GM03348 (cell line): ENCODE measurements at regions not wholly inside any gene's neighbourhood (a gene's known extent, or its start where the extent isn't known, plus 50 kb on each side); places are given as distances from the start of the nearest gene placed in this dataset.
"Not testable (repeated sequence)": the region's sequence is repeated elsewhere in the genome, so short reads cannot be mapped to it uniquely, and the experiment has no call there.

Experiments used
- DNase-seq: peaks from one replicate; pipeline ENCODE4 v3.0.0; 2012; ENCODE audit warnings: low spot score

GRCh38 chr4:52373650-52374049 is 285.5 kb downstream of the USP46 start:
- no peak for DNase-seq

DNA sequence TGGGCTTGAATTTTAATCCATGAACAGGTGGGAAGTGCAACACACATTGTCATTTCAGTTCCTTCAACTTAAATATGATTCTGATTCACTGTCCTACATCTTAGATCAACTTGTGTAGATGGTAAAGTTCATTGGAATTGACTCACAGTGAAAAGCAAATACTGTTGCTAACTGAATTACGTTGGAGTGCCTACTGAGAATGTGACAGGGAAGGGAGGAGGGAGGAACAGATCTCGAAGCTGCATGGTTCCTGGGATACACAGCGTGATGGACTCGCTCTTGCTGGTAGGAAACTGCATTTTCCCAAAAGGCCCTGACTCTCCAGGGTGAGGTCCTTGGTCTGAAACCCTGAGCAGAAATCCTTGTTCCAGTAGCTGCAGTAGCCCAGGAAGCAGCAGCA is 284.2 kb downstream of the USP46 start:
- DNase-seq: no peak

- peak; percentile 71 for DNase-seq
Observed at GRCh38 chr4:52376132-52376704, 282.9 kb downstream of the USP46 start.

- DNase-seq: no peak
Observed at GRCh38 chr4:52377563-52377962, 281.5 kb downstream of the USP46 start.

- no peak for DNase-seq
Observed at GRCh38 chr4:52407545-52407944, 251.6 kb downstream of the USP46 start.

DNA sequence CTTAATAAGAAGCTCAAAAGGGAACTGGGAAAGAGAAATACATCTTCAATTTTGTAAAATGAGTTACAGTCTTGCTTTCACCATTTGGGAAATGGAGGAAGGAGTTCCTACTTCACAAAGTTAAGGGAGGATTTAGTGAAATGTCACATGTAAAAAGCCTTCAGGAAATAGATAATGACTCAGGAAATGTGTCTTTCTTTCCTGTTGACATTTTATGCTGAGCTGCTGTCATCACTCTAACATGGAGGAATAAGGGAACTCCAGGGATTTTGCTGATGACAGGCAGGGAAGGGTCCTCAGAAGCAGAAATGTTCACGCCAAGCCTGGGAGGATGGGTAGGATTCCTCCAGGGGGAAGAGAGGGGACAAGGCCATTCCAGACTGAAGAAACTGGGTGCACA is 251.1 kb downstream of the USP46 start:
- no peak for DNase-seq

GRCh38 chr4:52408471-52408870 is 250.6 kb downstream of the USP46 start:
- DNase-seq: no peak

DNA sequence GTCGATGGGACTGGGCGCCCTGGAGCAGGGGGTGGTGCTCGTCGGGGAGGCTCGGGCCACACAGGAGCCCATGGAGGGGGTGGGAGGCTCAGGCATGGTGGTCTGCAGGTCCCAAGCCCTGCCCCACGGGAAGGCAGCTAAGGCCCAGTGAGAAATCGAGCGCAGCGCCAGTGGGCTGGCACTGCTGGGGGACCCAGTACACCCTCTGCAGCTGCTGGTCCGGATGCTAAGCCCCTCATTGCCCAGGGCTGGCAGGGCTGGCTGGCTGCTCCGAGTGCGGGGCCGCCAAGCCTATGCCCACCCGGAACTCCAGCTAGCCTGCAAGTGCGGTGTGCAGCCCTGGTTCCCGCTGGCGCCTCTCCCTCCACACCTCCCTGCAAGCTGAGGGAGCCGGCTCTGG is 249.3 kb downstream of the USP46 start:
- DNase-seq: not testable (repeated sequence)

DNA sequence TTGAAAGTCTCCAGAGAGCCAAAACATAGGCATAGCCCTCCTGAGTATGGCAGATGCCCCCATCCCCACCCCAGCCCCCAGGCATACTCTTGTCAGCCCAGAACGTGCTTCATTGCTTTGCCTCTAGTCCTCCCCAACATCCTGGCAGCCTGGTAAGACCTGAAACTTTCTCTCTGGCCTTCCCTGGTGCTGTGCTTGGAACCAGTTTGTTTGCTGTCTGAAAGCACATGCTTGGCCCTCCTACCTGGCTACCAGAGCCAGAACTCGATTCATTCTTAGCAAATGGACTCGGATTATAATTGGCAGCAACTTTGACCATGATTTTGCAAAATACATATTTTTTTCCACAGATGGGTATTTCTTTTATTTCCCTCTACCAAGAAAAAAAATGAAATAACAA is 248.1 kb downstream of the USP46 start:
- DNase-seq: no peak

DNA sequence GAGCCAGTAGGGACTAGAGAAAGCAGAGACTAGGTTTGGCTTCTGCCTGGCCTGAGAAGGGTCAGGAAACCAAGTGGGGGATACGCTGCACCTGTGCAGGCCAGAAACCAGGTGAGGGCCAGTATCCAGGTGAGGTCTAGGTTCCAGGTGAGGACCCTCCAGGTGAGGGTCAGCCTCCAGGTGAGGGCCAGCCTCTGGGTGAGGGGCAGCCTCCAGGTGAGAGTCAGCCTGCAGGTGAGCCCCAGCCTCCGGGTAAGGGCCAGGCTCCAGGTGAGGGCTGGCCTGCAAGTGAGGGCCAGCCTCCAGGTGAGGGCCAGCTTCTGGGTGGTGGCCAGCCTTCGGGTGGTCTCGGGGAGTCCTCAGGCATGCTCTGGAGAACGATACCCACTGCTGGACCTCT is 238.8 kb downstream of the USP46 start:
- no peak for DNase-seq

DNA sequence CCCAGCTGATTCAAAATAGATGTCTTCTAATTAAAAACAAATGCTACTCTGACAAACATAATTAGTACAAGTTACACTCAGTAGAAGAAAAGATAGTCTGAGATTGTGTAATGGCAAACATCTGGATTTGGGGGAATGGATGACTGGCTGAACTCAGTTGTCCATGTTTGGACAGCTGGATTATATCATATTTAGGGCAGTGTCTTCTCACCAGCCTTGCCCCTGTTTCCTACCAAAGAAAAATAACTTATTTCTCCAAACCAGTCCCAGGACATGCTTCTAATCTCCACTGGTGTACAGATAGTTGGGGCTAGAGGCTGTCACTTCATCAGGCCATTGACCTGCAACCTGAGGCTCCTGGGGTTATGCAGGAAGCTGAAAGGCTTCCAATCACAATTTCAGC is 237.3 kb downstream of the USP46 start:
- DNase-seq: peak; percentile 21

DNA sequence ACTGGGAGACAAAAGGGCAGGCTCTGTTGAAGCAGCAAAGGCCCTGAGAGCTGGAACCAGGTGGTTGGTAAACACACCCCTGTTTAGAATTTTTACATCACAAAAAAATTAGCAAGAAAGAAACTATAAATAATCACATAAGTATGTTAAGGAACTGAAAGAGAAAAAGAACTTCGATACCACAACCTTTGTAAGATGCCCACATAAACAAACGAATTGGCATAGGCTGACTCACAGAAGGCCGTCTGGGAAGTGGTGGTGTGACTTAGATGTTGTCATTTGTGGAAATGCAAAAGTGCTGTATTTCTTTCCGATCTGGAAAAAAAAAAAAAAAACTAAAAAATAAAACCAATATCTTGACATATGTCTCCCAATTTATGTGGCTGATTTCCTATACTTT is 235.1 kb downstream of the USP46 start:
- no peak for DNase-seq

DNA sequence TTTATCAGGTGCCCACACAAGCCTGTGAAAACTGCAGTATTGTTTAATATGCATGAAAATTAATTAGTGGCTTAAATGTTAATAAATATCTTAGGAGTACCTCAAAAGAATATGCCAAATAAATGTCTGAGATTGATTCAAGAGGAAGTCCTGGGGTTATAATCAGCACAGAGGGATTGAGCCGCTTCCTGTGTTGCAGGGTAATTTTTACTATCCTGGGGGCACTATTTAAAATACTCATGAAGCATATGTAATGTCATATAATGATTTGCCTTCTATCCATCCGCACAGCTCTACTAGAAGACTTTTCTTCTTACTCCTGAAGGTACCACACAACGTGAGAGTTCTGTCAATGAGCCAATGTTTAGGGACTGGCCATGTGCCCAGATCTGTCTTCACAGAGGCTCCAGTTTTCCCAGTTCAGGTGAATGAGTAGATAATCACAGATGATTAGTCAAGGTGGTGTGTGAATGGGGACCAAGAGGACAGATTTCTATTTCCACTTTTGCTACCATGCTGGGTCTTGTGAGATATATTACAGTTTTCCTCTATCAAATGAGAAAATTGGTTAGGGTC is 233.3 kb downstream of the USP46 start:
- no peak for DNase-seq

DNA sequence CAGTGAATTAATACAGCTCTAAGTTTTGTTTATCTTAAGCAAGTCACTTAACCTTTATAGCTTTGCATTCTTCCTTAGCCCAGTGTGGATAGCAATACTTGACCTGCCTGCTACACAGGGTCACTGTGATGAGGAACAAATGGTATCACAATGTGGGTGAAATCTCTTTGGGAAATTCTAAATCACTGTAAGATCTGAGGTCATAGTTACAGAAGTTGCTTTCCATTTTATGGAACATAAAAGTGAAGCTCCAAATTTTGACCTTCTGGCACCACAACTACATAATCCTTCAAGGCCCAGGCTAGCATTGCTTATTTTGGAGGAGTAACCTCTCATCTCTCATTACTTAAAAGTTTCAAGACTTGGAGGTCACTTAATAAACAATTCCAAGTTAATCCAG is 227.7 kb downstream of the USP46 start:
- no peak for DNase-seq

DNA sequence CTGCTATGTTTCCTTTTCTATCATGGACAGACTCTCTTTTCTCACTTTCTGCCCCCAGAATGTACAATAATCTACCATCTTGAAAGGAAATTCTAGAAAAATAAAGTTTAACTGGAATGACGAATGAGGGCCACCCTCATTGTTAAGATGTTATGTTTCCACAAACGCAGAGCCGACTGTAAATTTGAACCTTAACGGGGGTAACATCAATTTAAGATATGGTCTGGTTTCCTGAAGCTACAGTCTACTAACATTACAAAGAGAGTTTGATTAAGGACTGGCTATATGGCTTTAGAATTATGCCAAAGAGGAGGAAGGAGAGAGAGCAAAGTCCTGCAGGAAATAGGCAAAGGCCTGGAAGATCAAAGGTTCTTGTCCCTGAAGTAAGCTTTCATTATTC is 227.2 kb downstream of the USP46 start:
- DNase-seq: no peak

- not testable (repeated sequence) for DNase-seq
Observed at GRCh38 chr4:52442524-52442923, 216.6 kb downstream of the USP46 start.

GRCh38 chr4:52472444-52472843 is 186.7 kb downstream of the USP46 start:
- no peak for DNase-seq

DNA sequence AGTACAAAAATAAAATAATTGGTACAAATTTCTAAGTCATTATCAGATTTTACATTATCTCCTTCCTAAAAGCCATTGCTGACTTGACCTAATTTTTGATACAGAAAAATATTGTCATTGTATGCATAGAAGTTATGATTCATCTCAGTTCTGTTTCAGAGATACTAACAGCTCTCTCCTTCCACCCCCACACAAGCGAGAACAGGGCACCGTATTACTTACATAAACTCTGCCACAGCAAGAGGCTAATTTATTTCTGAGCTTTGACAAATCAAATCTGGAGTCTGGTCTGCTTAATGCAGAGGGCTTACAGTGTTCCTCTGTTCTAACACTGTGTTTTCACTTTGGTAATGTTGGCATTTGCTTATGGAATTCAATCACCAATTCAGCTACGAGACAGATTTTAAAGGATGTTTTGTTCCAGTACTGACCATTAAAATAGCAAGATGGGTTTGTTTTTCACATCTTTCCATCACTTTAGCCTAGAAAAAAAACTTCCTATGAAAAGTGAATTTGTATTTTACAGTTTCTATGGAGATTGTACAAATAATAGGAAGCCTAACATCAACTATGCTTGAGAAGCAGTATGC is 181.8 kb downstream of the USP46 start:
- DNase-seq: no peak

DNA sequence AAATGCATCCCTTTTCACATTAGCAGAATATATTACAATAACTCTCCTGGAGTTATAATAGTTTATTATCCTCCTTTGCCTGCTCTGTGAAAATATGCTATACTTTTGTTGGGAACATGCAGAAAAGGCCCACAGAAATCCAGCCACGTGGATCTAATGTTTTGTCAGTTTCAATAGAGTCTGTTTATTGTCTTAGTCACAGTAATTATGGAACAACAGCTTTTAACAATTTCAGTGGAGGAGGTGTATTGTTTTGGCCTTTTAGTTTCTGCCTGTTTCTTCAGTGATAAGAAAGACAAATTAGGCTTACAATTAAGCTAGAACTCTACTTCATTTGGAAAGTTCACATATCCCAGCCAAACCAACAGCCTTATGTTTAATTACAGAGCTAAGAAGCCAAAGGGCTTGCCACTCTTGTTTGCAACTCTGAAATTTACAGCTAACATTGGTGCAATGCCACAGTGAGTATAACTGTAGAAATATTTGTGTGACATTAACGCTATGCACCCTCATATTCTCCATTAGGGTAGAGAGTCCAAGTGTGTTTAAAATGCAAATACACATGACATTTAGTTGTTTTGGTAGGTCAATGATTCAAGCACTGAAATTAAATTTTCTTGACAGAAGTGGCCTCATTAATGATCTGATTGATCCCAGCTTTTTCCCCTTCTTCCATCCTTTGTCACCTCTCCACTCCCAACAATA is 175.8 kb downstream of the USP46 start:
- no peak for DNase-seq

- DNase-seq: no peak
Observed at GRCh38 chr4:52507774-52508173, 151.3 kb downstream of the USP46 start.

DNA sequence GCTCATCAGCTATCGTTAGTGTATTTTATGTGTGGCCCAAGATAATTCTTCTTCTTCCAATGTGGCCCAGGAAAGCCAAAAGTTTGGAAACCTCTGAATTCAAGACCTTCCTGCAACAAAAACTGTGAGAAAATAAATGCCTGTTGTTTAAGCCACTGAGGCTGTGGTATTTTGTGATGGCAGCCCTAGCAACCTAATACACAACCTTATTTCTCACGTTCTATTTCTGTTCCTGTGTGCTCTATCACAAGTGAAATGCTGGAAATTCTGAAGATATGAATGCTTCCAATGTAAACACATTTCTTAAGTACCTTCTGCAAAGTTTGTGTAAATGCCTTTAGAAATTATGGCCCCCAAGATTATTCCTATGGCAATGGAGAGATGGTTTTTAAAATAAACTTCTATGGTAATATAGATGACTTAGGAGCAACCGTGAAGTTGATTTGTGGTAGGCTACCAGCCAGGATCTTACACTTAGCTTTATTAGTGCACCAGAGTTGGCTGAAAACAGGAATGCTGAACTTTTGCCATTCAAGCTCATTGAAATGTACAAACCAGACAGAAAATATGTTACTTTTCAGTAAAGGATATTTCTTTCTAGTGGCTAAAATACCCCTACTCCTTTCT is 148.0 kb downstream of the USP46 start:
- DNase-seq: no peak

- no peak for DNase-seq
Observed at GRCh38 chr4:52511825-52512224, 147.3 kb downstream of the USP46 start.

DNA sequence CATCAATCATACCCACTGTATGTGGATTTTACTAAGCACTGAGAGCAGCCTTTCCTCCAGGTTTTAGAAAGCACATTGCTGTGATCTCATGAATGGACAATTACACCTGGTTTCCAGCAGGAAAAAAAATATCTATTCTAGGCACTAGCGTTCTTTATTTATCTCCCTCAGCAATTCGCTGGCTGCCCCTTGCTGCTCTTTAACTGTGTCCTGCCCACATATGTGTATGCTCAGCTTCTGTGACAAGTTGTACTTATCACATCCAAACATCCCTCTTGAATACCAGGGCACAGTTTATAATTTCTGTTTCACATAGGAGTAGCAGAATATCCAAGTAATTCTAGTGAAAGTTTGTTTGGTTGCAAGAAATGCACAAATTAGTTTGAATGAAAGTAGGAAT is 146.8 kb downstream of the USP46 start:
- DNase-seq: no peak
